ENCODE measurements at regions not wholly inside any gene's neighbourhood (a gene's known extent, or its start where the extent isn't known, plus 50 kb on each side); places are given as distances from the start of the nearest gene placed in this dataset.

DNA sequence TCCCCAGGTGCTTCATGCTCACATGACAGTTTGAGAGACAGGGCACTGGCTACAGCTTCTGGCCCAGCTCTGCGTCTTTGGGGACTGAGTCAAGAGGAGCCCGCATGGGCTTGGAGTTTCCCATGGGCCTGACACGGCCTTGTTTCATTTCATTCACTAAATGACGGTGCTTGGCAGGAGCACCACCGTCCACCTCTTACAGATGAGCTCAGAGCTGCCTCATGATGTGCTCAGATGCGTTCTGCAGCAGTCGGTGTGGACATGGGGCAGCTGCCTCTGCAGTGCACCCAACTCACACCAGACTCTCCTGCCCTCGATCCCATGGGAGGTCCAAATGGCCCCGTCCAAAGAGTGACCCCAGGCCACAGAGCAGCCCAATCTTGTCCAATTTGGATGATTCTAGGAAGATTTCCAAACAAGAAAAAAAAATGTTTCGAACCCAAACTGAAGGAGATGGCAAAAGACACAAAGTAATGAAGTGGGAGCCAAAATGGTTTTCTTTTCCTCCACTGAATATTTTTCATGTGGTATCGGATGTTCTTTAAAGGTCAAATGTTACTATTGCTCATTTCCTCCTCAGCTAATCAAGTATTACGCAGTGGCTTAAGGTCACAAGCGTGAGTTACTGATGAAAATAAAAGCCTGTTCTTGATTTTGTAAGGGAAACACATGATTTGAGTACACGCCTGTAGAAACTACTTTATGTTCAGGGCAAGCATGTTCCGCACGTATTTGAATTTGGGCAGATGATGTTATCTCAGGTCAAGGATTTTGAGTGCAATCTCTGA, 524.2 kb downstream of the CDH26 start:
- no peaks in the 10 kb centered on the region for H3K79me2 ChIP-seq (ENCODE audit: control insufficient read depth, insufficient read depth, low read length, poor library complexity)
- DNase-seq = no peak
- H3K27ac ChIP-seq (ENCODE audit: low read depth, low read length) = no peak overlapping the region
- H3K36me3 ChIP-seq (ENCODE audit: control insufficient read depth in 1 of 2, insufficient read depth in 2 of 2, low read length in 2 of 2) = no peaks in the 10 kb centered on the region
- H3K79me1 ChIP-seq (ENCODE audit: low read length) = no peaks in the 10 kb centered on the region
- peaks cover 3% of the 10 kb centered on the region for H3K9me3 ChIP-seq (ENCODE audit: insufficient read depth, low read depth, low read length)
- no peaks in the 10 kb centered on the region for H3K27me3 ChIP-seq (ENCODE audit: insufficient read depth, low read length)
- no peak overlapping the region for H2BK120ac ChIP-seq (ENCODE audit: insufficient read depth, low read length, poor library complexity)
- no peak overlapping the region for H3K14ac ChIP-seq (ENCODE audit: low read length)
- H4K12ac ChIP-seq (ENCODE audit: low read depth, low read length) = no peak overlapping the region
- H2AFZ ChIP-seq (ENCODE audit: insufficient read depth, low read length, poor library complexity) = no peak overlapping the region
- H3K9ac ChIP-seq (ENCODE audit: low read length) = no peak overlapping the region
- no peak overlapping the region for H3K18ac ChIP-seq (ENCODE audit: low read length)
- no peak overlapping the region for H3K23ac ChIP-seq (ENCODE audit: low read length)
- no peak overlapping the region for H4K91ac ChIP-seq (ENCODE audit: low read depth, low read length)
- H2AK5ac ChIP-seq (ENCODE audit: low read length) = no peak overlapping the region
- H2BK5ac ChIP-seq (ENCODE audit: low read depth, low read length, poor library complexity) = no peak overlapping the region
- H3K4me2 ChIP-seq (ENCODE audit: low read length) = no peak overlapping the region
- H3K4ac ChIP-seq (ENCODE audit: low read depth, low read length) = no peak overlapping the region
- no peak overlapping the region for H4K8ac ChIP-seq (ENCODE audit: low read depth, low read length)
- no peak overlapping the region for H3K4me3 ChIP-seq (ENCODE audit: low read depth, low read length)
- WGBS (ENCODE audit: extremely low coverage, insufficient coverage, insufficient read length) = no CpG with 5 or more reads among the region's 16 CpGs
- H2BK12ac ChIP-seq (ENCODE audit: low read length) = no peak overlapping the region
- H3K4me1 ChIP-seq (ENCODE audit: control insufficient read depth in 1 of 2, insufficient read depth in 2 of 2, low read length in 2 of 2) = no peaks in the 10 kb centered on the region

GRCh38 chr20:60483371-60483770, 525.1 kb downstream of the CDH26 start:
- H2BK5ac ChIP-seq (ENCODE audit: low read depth, low read length, poor library complexity) = no peak overlapping the region
- H4K12ac ChIP-seq (ENCODE audit: low read depth, low read length) = no peak overlapping the region
- no peak overlapping the region for H3K9ac ChIP-seq (ENCODE audit: low read length)
- no peak overlapping the region for H2BK120ac ChIP-seq (ENCODE audit: insufficient read depth, low read length, poor library complexity)
- no peaks in the 10 kb centered on the region for H3K4me1 ChIP-seq (ENCODE audit: control insufficient read depth in 1 of 2, insufficient read depth in 2 of 2, low read length in 2 of 2)
- no peak for DNase-seq
- no peak overlapping the region for H3K4me2 ChIP-seq (ENCODE audit: low read length)
- no peaks in the 10 kb centered on the region for H3K79me1 ChIP-seq (ENCODE audit: low read length)
- no peaks in the 10 kb centered on the region for H3K36me3 ChIP-seq (ENCODE audit: control insufficient read depth in 1 of 2, insufficient read depth in 2 of 2, low read length in 2 of 2)
- H4K8ac ChIP-seq (ENCODE audit: low read depth, low read length) = no peak overlapping the region
- H3K9me3 ChIP-seq (ENCODE audit: insufficient read depth, low read depth, low read length) = peaks cover 3% of the 10 kb centered on the region
- no peaks in the 10 kb centered on the region for H3K79me2 ChIP-seq (ENCODE audit: control insufficient read depth, insufficient read depth, low read length, poor library complexity)
- no peak overlapping the region for H3K18ac ChIP-seq (ENCODE audit: low read length)
- H2BK12ac ChIP-seq (ENCODE audit: low read length) = no peak overlapping the region
- H2AFZ ChIP-seq (ENCODE audit: insufficient read depth, low read length, poor library complexity) = no peak overlapping the region
- no peak overlapping the region for H3K4me3 ChIP-seq (ENCODE audit: low read depth, low read length)
- no peak overlapping the region for H4K91ac ChIP-seq (ENCODE audit: low read depth, low read length)
- no peak overlapping the region for H2AK5ac ChIP-seq (ENCODE audit: low read length)
- no peaks in the 10 kb centered on the region for H3K27me3 ChIP-seq (ENCODE audit: insufficient read depth, low read length)
- H3K14ac ChIP-seq (ENCODE audit: low read length) = no peak overlapping the region
- no peak overlapping the region for H3K23ac ChIP-seq (ENCODE audit: low read length)
- H3K4ac ChIP-seq (ENCODE audit: low read depth, low read length) = no peak overlapping the region
- no peak overlapping the region for H3K27ac ChIP-seq (ENCODE audit: low read depth, low read length)
- WGBS (ENCODE audit: extremely low coverage, insufficient coverage, insufficient read length) = no CpG with 5 or more reads among the region's 1 CpG

- Histone ChIP-seq H2BK12ac (ENCODE audit: low read length) (no peak overlapping the region), H3K27ac (ENCODE audit: low read depth, low read length) (no peak overlapping the region), H3K4me2 (ENCODE audit: low read length) (no peak overlapping the region), H3K27me3 (ENCODE audit: insufficient read depth, low read length) (no peaks in the 10 kb centered on the region), H4K8ac (ENCODE audit: low read depth, low read length) (no peak overlapping the region), H2BK120ac (ENCODE audit: insufficient read depth, low read length, poor library complexity) (no peak overlapping the region), H3K9me3 (ENCODE audit: insufficient read depth, low read depth, low read length) (peaks cover 2% of the 10 kb centered on the region), H3K18ac (ENCODE audit: low read length) (no peak overlapping the region), H2AK5ac (ENCODE audit: low read length) (no peak overlapping the region), H2AFZ (ENCODE audit: insufficient read depth, low read length, poor library complexity) (no peak overlapping the region), H3K79me1 (ENCODE audit: low read length) (no peaks in the 10 kb centered on the region), H3K14ac (ENCODE audit: low read length) (no peak overlapping the region), H4K91ac (ENCODE audit: low read depth, low read length) (no peak overlapping the region), H3K36me3 (ENCODE audit: control insufficient read depth in 1 of 2, insufficient read depth in 2 of 2, low read length in 2 of 2) (no peaks in the 10 kb centered on the region), H3K4me1 (ENCODE audit: control insufficient read depth in 1 of 2, insufficient read depth in 2 of 2, low read length in 2 of 2) (no peaks in the 10 kb centered on the region), H3K23ac (ENCODE audit: low read length) (no peak overlapping the region), H4K12ac (ENCODE audit: low read depth, low read length) (no peak overlapping the region), H2BK5ac (ENCODE audit: low read depth, low read length, poor library complexity) (no peak overlapping the region), H3K4me3 (ENCODE audit: low read depth, low read length) (no peak overlapping the region), H3K9ac (ENCODE audit: low read length) (no peak overlapping the region), H3K4ac (ENCODE audit: low read depth, low read length) (no peak overlapping the region), H3K79me2 (ENCODE audit: control insufficient read depth, insufficient read depth, low read length, poor library complexity) (no peaks in the 10 kb centered on the region)
- no peak for DNase-seq
- WGBS (ENCODE audit: extremely low coverage, insufficient coverage, insufficient read length) = no CpG with 5 or more reads among the region's 7 CpGs
Measured at GRCh38 chr20:60484316-60484715, 526.1 kb downstream of the CDH26 start.

GRCh38 chr20:60485012-60485760, 527.0 kb downstream of the CDH26 start:
- Histone ChIP-seq H3K4ac (ENCODE audit: low read depth, low read length) (no peak overlapping the region), H4K12ac (ENCODE audit: low read depth, low read length) (no peak overlapping the region), H2BK12ac (ENCODE audit: low read length) (no peak overlapping the region), H3K79me2 (ENCODE audit: control insufficient read depth, insufficient read depth, low read length, poor library complexity) (no peaks in the 10 kb centered on the region), H3K27me3 (ENCODE audit: insufficient read depth, low read length) (no peaks in the 10 kb centered on the region), H3K23ac (ENCODE audit: low read length) (no peak overlapping the region), H4K91ac (ENCODE audit: low read depth, low read length) (no peak overlapping the region), H3K79me1 (ENCODE audit: low read length) (no peaks in the 10 kb centered on the region), H3K14ac (ENCODE audit: low read length) (no peak overlapping the region), H3K9ac (ENCODE audit: low read length) (no peak overlapping the region), H3K36me3 (ENCODE audit: control insufficient read depth in 1 of 2, insufficient read depth in 2 of 2, low read length in 2 of 2) (no peaks in the 10 kb centered on the region), H2AK5ac (ENCODE audit: low read length) (no peak overlapping the region), H4K8ac (ENCODE audit: low read depth, low read length) (no peak overlapping the region), H2BK5ac (ENCODE audit: low read depth, low read length, poor library complexity) (no peak overlapping the region), H2BK120ac (ENCODE audit: insufficient read depth, low read length, poor library complexity) (no peak overlapping the region), H3K9me3 (ENCODE audit: insufficient read depth, low read depth, low read length) (peaks cover 2% of the 10 kb centered on the region), H3K4me3 (ENCODE audit: low read depth, low read length) (no peak overlapping the region), H3K18ac (ENCODE audit: low read length) (no peak overlapping the region), H3K4me1 (ENCODE audit: control insufficient read depth in 1 of 2, insufficient read depth in 2 of 2, low read length in 2 of 2) (no peaks in the 10 kb centered on the region), H3K4me2 (ENCODE audit: low read length) (no peak overlapping the region), H2AFZ (ENCODE audit: insufficient read depth, low read length, poor library complexity) (no peak overlapping the region), H3K27ac (ENCODE audit: low read depth, low read length) (no peak overlapping the region)
- no CpG with 5 or more reads among the region's 20 CpGs for WGBS (ENCODE audit: extremely low coverage, insufficient coverage, insufficient read length)
- no peak for DNase-seq
